Stimulated activated CD4-positive, alpha-beta T cell treated with anti-CD3 and anti-CD28 coated beads, Interleukin-1b, Interleukin-23, amount 100 ng/mL, for 4 hours (primary cell): ENCODE measurements at regions not wholly inside any gene's neighbourhood (a gene's known extent, or its start where the extent isn't known, plus 50 kb on each side); places are given as distances from the start of the nearest gene placed in this dataset.
"Not testable (repeated sequence)": the region's sequence is repeated elsewhere in the genome, so short reads cannot be mapped to it uniquely, and the experiment has no call there.

ENCODE experiments used
- DNase-seq, 2 donors: peaks; one replicate each; pipeline ENCODE4 v3.0.0-alpha.2; 2020; ENCODE audit warnings: low read depth in 2 of 2

DNA sequence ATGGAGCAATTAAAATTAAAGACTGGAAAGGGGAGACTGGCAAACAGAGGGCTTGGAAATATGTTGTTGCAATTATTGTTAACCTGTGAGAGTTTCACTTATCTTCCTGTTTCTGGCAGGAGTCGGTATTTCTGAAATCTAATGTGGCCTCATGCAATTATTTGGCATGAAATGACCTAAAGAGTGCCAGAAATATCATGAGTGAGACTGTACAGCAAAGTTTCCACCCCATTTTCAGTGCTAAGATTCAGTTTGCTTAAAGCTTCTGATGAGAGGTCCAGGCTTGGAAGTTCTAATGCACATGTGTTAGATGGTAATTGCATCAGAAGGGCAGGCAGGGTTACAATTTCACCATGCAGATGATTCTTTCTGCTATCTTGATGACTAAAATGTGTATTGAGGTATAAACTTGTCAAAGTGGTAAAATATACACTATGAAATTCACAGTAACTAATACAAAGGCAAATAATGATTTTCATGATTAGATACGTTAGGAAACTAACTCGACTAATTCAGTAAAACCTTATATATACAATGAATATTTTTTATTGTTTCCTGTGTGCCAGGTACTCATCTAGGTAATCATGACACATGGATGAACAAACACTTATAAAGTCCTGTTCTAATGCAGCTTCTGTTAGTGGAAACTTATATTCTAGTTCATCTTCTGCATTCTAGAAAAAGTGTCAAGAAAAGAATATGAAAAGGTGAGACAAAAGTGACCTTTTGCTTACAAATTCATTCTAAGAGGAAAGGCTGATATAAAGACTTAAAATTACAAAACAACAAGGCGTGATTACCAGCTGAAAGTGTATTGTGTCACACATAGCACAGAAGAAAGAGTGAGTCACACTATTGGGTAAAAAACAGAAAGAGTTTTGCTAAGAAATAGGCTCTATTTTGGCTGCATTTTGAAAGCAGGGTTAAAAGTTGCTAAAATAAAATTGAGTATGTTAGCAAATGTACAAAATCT is 533.4 kb upstream of the SEMA3D start:
- no peak for DNase-seq

DNA sequence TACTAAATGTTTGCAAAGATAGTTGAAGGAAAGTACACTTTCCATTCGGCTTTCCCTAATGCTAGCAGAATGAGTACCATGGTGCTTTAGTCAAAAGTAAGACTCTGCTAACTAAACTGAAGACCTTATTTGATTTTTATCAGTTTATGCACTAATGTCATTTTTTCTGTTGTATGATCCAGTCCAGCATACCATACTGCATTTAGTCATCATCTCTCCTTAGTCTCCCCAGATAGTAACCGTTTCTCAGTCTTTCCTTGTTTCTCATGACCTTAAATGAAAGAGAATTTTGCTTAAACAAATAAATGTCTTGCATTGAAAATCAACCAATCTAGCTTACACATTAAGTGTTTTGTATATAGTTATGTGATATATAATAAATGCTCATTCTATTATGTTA is 529.5 kb upstream of the SEMA3D start:
- no peak for DNase-seq

DNA sequence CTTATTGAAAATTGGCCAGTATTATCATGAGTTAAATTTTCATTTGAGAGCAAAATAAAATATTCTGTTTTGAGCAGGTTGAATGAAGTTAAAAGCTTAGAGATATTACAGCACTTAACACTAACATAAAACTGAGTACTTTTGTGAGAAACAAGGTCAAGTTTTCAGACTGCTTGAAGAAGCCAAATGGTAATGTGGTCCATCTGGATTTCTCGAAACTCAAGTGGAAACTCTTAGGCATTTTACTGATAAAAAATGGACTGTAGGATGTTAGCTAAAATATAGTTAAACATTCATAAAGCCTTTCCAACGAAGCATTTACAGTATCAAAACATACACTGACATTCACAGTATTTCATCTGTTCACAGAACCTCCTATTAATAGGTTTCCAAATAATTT is 528.1 kb upstream of the SEMA3D start:
- DNase-seq: no peak

DNA sequence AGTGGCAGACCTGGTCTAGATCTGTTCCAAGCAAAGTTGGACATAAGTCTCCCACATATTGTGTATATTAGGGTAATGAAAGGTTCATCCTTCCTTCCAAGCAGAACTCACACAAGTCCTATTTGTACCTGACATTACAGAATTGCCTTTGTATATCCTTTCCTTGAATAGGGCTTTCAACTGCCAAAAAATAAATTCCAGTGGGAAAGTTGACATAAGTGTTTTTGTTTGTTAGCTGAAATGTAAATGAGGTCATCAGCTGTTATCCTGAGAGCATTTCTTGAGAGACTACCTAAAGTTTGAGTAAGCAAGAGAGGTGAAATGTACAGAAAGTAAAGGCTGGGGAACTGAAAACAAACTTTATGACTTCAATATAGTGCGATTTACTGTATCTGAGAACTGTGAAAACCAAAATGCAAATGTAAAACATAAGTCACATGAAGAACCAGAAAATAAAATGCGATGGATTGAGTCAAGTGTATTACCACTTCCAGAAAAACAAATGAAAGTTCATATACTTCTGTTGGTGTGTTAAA is 527.3 kb upstream of the SEMA3D start:
- DNase-seq: no peak

DNA sequence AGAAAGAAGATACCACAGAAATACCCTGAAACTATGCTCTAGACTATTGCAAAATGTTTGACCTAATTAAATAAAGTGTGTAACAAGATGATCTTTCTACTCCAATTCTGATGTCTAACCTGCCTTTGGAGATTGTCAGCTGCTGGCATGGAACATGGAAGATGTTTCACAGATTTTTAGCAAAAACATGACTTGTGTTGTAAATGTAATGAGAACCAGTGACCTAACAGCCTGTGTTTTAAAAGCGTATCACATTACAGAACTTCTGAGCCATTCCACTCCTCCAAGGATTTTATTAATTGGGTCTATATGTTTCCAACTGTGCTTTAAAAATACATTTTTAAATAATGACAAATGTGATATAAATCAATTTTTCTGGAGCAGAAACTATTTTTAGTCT is 526.3 kb upstream of the SEMA3D start:
- DNase-seq: no peak

DNA sequence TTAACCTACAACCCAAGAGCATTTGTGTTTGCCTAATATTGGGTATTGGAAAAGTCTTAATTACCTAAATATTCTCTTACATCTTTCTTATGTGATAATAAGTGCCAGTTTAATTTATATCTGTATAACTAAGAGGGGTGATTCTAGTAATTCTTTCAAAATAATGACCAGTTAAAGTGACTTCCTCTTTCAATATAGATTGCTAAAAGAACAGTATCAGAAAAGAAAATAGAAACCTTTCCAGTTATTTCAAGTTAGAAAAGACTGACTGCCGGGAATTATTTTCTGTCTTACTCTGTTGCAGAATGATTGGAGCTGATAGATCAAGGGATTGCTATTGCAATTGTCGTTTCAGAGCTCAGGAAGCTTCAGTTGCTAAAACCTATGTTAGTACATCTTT is 525.0 kb upstream of the SEMA3D start:
- no peak for DNase-seq

DNA sequence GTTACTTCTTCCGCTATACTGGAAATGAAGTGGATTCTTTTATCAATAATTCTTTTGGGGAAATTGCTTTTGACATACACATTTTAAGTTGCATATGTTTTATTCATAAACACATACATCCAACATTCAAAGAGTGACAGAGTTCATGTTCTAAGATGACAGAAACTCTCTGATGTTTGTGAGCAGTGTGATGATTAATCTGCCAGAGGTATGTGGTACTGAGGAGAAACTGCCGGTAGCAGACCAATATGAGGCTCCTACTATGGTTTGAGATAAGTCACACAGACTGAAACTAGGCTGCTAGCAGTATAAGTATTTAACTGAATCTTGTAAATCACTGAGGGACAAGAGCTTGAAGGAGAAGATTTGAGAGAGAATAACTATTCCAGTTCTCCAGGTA is 524.1 kb upstream of the SEMA3D start:
- DNase-seq: no peak

DNA sequence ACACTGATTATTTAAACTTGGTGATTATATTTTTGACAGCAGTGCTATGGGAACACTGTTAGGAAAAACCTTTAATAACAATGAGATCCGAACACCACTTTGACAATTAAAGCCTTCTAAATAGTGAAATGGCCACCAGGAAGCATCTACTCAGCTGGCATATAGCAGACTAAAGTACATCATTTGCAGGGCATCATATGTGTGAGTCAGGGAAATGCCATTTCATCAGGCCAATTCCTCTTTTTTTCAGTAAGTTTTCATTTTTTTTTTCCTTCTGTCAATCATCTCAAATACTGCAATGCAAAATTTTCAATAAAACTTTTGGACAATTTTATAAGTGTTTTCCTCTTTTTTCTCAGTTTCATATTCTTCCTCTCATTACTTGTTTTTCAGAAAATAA is 521.4 kb upstream of the SEMA3D start:
- no peak for DNase-seq

DNA sequence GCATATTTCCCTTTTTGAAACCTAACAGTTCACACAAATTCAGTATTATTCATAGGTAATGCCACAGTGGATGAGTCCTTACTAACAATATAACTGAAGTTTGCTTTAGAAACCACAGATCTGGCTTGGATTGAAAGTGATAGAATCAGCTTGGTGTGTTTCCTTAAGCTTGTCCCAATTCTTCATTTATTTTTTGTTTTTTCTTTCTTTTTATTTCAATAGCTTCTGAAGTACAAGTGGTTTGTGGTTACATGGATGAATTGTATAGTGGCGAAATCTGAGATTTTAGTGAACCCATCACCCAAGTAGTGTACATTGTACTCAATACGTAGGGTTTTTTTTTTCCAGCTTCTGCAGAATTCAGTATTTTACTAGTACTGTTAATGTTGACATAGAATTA is 518.2 kb upstream of the SEMA3D start:
- no peak for DNase-seq

DNA sequence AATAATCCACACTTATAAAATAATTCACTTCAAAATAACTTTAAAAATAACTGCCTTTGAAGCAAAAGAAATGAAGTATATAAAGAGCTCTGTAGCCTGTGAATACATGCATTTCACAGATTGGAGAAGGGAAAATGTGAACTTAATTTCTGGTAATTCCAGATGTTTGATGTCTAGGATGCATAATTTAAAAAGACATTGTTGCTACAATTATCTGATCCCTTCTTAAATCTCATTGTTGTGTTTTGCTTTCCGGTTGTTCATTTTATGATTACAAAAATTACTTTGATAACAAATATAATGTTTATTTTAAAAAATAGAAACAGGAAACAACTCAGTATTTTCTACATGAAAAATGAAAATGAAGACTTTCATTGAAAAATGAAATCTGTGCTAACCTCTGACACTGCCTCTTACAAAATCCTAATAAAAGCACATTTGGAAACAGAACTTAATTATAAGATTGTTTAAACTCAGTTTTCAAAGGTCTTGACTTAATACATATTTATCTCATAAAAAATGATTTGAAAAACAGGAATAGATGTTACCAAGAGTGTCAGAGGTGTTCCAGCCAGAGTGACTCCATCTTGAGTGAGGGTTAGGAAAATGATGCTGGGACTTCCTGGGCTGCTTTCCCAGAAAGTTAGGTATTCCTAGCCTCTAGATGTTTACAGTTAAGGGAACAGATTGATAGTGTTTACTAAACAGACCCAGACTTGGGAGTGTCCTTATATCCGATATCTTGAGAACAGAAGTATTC is 516.6 kb upstream of the SEMA3D start:
- no peak for DNase-seq

DNA sequence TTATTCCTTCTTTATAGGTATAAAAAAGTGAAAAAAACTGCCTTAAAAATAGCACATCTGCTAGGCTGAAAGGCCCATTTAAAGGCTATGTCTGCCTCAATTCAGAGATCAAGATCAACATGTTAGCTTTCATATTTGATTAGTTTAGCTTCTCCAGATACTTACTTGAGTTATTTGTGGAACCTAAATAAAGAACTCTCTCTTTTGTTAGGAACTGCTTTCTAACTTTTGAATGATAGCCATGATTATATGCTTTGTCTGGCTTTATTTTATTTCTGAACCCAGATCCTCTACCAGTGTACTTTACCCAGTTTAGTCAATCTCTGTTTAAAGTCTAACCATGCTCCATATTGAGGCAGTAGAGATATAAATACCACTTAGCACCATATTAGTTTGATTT is 515.5 kb upstream of the SEMA3D start:
- DNase-seq: no peak

DNA sequence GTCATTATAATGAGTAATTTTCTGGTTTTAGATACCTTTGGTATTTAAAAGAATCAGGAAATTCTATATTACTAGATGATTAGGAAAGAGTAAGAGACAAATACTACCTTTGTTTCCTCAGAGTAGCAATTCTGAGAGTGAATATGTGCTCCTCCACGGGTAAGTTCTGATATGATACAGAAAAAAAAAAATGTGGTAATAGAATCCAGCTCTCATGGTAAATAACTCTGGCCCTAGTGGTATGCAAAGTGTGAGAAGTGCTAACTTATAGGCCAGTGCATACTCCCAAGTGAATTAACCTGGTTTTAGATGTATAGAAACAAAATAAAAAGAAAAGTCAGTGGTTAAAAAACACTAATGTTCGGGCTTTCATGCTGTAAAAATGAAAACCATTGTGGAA is 512.6 kb upstream of the SEMA3D start:
- DNase-seq: no peak

DNA sequence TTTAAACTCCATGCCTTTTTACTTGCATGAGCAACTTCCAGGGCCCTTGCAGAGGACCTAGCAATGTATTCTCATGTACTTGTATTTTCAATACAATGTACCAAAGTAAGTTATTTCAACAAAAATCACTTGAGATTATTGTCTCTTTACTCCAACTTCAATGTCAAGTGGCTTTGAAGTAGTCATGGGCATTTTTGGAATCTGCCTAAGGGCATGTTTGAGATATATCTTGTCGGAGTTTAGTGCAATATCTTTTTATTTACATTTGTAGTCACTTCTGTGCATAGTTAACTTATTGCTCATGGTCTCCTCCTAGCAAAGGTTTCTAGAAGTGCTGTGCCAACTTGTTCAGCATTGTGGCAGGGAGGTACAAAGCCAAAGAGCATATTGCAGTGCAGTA is 508.7 kb upstream of the SEMA3D start:
- no peak for DNase-seq

DNA sequence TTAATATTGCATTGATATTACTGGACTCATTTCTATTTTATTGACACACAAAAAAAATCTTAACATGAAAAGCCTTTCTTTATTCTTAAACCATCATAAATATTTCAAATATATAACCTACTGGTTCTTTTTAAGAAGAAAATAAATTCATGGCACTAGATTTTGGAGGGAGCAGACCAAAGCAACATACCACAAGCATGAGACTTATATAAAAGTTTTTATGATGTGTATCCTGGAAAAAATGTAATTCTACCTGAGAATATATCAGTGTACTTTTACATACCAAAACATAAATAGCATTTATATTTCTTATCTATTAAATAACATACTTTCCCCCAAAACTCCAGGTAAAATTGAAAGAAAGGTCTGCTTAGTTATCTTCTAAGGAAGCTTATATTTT is 508.2 kb upstream of the SEMA3D start:
- DNase-seq: no peak

DNA sequence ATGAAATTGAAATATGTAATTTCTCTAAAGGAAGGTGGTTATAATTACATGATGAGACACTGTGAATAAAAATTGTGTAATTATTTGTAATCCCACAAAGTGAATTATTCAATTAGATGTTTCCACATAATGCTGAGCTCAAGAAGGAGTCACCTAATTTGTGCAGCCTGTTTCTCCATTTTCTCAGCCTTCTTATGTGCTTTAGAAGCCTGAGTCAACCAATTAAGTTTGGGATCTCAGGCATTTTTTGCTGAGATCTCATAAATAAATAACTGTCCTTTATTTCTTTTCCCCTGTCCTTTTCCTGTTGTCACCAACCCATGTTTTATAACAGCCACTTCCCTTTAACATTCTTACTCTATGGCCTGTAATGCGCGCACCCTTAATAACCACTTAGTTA is 506.5 kb upstream of the SEMA3D start:
- DNase-seq: no peak

DNA sequence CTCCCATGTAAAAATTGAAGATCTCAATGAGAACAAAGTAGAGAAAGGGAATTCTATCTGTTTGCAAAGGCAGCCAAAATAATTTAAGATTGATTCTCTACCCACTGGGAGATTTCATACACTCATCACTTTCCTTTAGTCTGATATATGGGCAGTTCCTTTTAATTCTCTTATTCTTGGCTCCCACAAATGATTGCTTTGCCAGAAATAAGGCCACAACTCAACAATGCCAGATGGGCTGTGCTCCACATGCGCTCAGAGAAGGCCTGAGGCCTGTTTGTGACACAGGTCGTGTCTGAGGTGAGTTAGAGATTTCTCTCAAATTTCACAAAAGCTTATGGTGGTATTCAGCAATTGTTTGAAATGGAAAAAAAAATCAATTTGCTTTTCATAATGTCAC is 501.9 kb upstream of the SEMA3D start:
- no peak for DNase-seq

DNA sequence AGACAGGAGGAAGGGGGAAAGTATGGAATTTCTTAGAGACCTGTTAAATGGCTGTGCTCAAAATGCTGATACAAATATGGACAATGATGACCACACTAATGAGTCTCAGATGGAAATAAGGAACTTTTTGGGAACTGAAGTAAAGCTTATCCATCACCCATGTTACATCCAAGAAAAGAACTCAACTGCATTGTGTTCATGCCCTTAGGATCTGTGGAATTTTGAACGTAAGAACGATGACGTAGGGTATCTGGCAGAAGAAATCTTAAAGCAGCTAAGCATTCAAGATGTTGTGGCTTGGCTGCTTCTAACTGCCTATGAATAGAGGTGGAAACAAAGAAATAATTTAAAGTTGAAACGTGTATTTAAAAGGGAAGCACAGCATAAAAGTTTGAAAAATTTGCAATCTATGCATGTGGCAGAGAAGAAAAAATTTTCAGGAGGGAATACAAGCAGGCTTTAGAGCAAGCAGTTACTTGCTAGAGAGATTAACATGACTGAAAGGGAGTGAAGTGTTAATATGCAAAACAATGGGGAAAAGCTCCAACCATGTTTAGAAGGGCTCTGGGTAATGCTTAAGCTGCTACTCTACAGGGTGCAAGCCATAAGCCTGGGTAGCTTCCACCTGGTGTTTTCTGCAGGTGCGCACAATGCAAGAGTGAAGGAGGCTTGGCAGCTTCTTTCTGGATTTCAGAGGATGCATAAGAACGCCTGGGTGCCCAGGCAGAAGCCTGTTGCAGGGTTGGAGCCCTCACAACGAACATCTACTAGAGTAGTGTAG is 499.7 kb upstream of the SEMA3D start:
- no peak for DNase-seq

DNA sequence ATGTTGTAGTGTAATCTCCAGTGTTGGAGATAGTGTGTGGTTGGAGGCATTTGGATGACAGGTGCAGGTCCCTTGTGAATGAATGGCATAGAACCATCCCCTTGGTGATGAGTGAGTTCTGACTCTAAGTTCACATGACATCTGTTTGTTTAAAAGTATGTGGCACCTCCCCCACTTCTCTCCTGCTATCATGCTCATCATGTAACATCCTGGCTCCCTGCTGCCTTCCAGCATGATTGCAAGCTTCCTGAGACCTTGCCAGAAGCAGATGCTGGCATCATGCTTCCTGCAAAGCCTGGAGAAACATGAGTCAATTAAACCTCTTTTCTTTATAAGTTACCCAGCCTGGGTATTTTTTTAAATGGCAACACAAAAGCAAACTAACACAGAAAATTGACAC is 499.0 kb upstream of the SEMA3D start:
- no peak for DNase-seq

DNA sequence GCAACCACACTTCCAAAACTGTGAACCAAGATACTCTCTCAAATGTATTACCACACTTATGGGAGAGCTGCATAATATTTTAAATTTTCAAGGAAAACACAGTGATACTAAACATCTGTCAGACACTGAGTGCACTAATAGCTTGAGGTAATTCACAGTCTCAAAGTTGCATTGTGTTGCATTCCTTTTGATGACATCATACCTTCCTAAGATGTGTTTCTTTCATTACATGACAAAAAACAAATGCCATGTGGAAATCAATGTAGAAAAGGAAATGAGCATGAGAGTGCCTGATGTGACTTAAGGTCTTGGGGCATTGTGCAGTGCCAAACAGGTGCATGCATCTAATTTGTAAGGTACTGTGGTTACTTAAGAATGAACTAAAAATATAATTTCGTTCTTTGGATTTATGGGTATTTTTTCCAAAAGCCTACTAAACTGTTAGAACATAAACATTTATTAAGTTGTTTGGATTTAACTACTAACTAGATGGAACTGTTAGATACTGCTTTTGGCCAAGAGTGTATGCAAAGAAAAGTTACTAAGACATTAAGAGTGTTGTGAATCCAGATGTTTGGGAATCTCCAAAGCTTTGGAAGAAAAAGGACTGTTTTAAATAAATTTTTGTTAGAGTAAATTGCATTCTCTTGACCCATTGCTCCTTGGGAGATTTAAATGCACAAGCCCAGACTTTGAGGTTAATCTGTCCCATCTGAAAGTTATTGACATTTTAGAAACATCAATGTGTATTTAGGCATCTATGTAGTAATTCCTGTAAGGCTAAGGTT is 496.2 kb upstream of the SEMA3D start:
- DNase-seq: no peak

DNA sequence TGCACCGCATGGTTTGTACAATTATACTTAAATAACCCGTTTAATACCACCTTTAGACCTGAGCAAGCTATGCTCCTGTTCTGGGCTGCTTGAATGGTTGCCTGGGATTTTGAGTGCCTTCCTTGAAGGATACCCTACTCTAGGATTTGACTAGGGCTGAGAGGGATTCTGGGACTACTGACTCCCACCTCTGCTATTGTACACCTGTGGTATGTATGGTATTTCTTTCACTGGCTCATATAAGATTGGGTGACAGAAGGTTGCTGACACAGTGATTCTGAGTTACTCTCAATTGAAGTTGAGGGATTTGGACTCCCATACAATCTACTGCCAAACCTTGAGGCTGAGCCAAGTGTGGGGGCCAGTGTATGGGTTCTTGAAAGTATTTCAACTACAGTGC is 494.4 kb upstream of the SEMA3D start:
- DNase-seq: no peak

DNA sequence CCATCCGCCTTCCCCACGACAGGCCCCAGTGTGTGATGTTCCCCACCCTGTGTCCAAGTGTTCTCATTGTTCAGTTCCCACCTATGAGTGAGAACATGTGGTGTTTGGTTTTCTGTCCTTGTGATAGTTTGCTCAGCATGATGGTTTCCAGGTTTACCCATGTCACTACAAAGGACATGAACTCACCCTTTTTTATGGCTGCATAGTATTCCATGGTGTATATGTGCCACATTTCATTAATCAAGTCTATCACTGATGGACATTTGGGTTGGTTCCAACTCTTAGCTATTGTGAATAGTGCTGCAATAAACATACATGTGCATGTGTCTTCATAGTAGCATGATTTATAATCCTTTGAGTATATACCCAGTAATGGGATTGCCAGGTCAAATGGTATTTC is 488.2 kb upstream of the SEMA3D start:
- not testable (repeated sequence) for DNase-seq
